Loucy (cell line): ENCODE measurements at regions not wholly inside any gene's neighbourhood (a gene's known extent, or its start where the extent isn't known, plus 50 kb on each side); places are given as distances from the start of the nearest gene placed in this dataset.
"Not testable (repeated sequence)": the region's sequence is repeated elsewhere in the genome, so short reads cannot be mapped to it uniquely, and the experiment has no call there.

Experiments used
- H2AFZ ChIP-seq: fragments of 200-600 bp; sonication (generic); 2 replicates; pipeline ENCODE4 v1.6.0; 2016; ENCODE audit warnings: antibody characterized with exemption, mild to moderate bottlenecking, low read length, moderate library complexity
- H3F3A ChIP-seq: fragments of 200-600 bp; 2 replicates; pipeline ENCODE4 v1.6.0; 2016; ENCODE audit warnings: antibody characterized with exemption, low read depth, mild to moderate bottlenecking
- H3K27me3 ChIP-seq: fragments of 200-600 bp; sonication (generic); 2 replicates; pipeline ENCODE4 v1.6.1; 2014; ENCODE audit warnings: low read length, mild to moderate bottlenecking; ENCODE audit not compliant: insufficient read depth, poor library complexity, severe bottlenecking
- H3K36me3 ChIP-seq: fragments of 200-600 bp; sonication (generic); 2 replicates; pipeline ENCODE4 v1.6.1; 2016; ENCODE audit warnings: low read length; ENCODE audit not compliant: insufficient read depth
- H3K4me1 ChIP-seq: fragments of 200-600 bp; sonication (generic); 2 replicates; pipeline ENCODE4 v1.5.1; 2014; ENCODE audit warnings: low read length, mild to moderate bottlenecking; ENCODE audit not compliant: insufficient read depth, poor library complexity, severe bottlenecking
- H3K4me2 ChIP-seq: fragments of 200-600 bp; sonication (generic); 2 replicates; pipeline ENCODE4 v1.6.0; 2014; ENCODE audit warnings: antibody characterized with exemption, low read length, low read depth, mild to moderate bottlenecking; ENCODE audit not compliant: poor library complexity, severe bottlenecking
- H3K4me3 ChIP-seq: fragments of 200-600 bp; sonication (generic); 2 replicates; pipeline ENCODE4 v1.5.1; 2014; ENCODE audit warnings: low read length, mild to moderate bottlenecking, mixed read lengths; ENCODE audit not compliant: poor library complexity, severe bottlenecking
- H3K79me2 ChIP-seq: fragments of 200-600 bp; sonication (generic); 2 replicates; pipeline ENCODE4 v1.6.1; 2014; ENCODE audit warnings: low read length; ENCODE audit not compliant: insufficient read depth
- H3K9ac ChIP-seq: fragments of 200-600 bp; sonication (generic); 2 replicates; pipeline ENCODE4 v1.6.0; 2014; ENCODE audit warnings: mild to moderate bottlenecking, low read depth, low read length, moderate library complexity; ENCODE audit not compliant: poor library complexity, severe bottlenecking
- H3K9me2 ChIP-seq: fragments of 200-600 bp; sonication (generic); replicated peaks from 2 replicates; pipeline ENCODE4 v1.6.1; 2016; ENCODE audit warnings: low read depth, low read length, mixed read lengths
- H3K9me3 ChIP-seq: fragments of 200-600 bp; sonication (generic); 2 replicates; pipeline ENCODE4 v1.6.1; 2014; ENCODE audit warnings: mild to moderate bottlenecking, antibody characterized with exemption, low read length, low read depth; ENCODE audit not compliant: insufficient read depth
- H4K20me1 ChIP-seq: fragments of 200-600 bp; sonication (generic); 2 replicates; pipeline ENCODE4 v1.6.0; 2014; ENCODE audit warnings: antibody characterized with exemption, low read length, mild to moderate bottlenecking; ENCODE audit not compliant: insufficient read depth, poor library complexity, severe bottlenecking
- EZH2phosphoT487 ChIP-seq: fragments of 200-600 bp; IDR thresholded peaks from 2 replicates; pipeline ENCODE4 v1.6.1; 2018; ENCODE audit warnings: antibody characterized with exemption, mild to moderate bottlenecking, moderate library complexity, borderline replicate concordance
- TF ChIP-seq, protein P1 (sequence below): fragments of 200-600 bp; sonication (generic); conservative IDR thresholded peaks from 2 replicates; pipeline ENCODE4 v1.5.1; 2014; ENCODE audit warnings: mild to moderate bottlenecking, antibody characterized with exemption, low read length

DNA sequence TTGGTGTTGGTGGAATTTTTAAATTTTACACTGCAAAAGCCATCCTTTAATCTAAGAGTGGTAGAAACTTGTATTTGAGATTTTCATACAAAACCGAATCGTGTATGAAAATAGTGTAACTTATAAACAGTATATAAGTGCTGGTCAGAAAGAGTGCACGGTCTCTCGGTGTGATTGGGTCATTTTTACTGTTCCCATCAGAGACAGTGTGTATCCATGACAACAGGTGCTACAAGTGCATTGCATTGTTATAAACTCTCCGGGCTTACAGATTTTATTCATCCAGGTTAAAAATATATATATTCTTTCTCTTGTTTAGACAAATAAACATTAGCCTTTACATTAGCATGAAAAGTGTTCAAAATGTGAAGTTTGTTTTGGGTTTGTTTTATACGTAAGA lies 721.9 kb downstream of the METTL4 start:
- Histone ChIP-seq H3K9me2 (no peaks in the 10 kb centered on the region), H3K4me2 (no peak overlapping the region), H3K9me3 (no peaks in the 10 kb centered on the region), H3K27me3 (no peaks in the 10 kb centered on the region), H3K36me3 (no peaks in the 10 kb centered on the region), H3F3A (no peaks in the 10 kb centered on the region), H3K4me1 (no peaks in the 10 kb centered on the region), H3K79me2 (no peaks in the 10 kb centered on the region), H4K20me1 (no peaks in the 10 kb centered on the region), H2AFZ (no peak overlapping the region), H3K4me3 (no peak overlapping the region), H3K9ac (no peak overlapping the region)
- no peak for TF ChIP-seq EZH2phosphoT487
- TF ChIP-seq, protein P1, sequence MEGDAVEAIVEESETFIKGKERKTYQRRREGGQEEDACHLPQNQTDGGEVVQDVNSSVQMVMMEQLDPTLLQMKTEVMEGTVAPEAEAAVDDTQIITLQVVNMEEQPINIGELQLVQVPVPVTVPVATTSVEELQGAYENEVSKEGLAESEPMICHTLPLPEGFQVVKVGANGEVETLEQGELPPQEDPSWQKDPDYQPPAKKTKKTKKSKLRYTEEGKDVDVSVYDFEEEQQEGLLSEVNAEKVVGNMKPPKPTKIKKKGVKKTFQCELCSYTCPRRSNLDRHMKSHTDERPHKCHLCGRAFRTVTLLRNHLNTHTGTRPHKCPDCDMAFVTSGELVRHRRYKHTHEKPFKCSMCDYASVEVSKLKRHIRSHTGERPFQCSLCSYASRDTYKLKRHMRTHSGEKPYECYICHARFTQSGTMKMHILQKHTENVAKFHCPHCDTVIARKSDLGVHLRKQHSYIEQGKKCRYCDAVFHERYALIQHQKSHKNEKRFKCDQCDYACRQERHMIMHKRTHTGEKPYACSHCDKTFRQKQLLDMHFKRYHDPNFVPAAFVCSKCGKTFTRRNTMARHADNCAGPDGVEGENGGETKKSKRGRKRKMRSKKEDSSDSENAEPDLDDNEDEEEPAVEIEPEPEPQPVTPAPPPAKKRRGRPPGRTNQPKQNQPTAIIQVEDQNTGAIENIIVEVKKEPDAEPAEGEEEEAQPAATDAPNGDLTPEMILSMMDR = no peak

DNA sequence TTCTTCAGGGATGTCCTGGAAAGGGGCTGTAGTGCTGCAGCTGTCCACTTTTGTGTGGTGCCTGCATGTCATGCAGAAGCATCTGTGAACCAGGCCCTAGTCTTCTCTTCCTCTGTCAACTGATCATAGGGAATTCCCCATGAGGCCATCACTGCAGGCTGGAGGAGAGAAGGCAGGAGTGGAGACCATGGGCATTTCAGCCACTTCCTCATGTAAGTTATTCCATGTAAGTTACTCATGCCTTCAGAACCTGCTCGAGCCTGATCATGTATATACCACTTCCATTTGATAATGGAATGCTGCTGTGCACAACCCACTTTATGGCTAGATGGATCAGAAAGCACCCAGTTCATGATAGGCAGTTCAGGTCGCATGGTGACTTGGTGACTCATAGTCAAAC lies 714.0 kb downstream of the METTL4 start:
- not testable (repeated sequence) for H3K79me2 ChIP-seq, H3K4me2 ChIP-seq, H3F3A ChIP-seq, H3K9me2 ChIP-seq, H3K4me1 ChIP-seq, H3K9ac ChIP-seq, H2AFZ ChIP-seq, H3K9me3 ChIP-seq, H3K4me3 ChIP-seq, H3K27me3 ChIP-seq, H4K20me1 ChIP-seq, H3K36me3 ChIP-seq

DNA sequence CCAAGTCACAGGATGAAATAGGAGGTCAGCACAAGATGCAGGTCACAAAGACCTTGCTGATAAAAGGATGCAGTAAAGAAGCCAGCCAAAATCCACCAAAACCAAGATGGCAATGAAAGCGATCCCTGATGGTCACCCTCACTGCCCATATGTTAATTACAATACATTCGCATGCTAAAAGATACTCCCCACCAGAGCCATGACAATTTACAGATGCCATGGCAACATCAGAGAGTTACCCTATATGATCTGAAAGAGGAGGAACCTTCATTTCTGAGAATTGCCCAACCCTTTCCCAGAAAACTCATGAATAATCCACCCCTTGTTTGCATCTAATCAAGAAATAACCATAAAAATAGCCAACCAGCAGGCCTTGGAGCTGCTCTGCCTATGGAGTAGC lies 709.8 kb downstream of the METTL4 start:
- Histone ChIP-seq H3K79me2 (no peaks in the 10 kb centered on the region), H4K20me1 (no peaks in the 10 kb centered on the region), H3K9me2 (no peaks in the 10 kb centered on the region), H3K9ac (no peak overlapping the region), H3K4me1 (no peaks in the 10 kb centered on the region), H3K4me3 (no peak overlapping the region), H3K9me3 (peaks cover 3% of the 10 kb centered on the region; the same call in 1 of the 2 replicates), H3K27me3 (no peaks in the 10 kb centered on the region), H2AFZ (no peak overlapping the region), H3K4me2 (no peak overlapping the region), H3K36me3 (no peaks in the 10 kb centered on the region), H3F3A (no peaks in the 10 kb centered on the region)
- TF ChIP-seq EZH2phosphoT487 = no peak
- TF ChIP-seq, protein P1 = no peak

DNA sequence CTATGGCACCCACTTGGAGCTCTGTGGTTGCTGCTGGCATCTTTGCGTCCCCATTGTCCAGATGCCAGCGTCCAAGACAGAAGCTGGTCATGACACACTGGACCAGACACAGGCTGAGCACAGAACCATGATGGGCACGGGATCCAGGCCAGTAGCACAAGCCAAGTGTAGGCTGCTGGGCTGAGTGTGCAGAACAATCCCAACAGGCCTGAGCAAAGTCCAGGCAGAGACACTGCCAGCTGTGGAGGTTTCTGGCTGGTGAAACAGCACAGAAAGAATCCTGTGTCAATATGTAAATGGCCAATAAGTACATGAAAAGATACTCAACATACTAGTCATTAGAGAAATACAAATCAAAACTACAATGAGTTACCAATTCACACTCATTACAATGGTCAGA lies 705.4 kb downstream of the METTL4 start:
- no peak overlapping the region for H3K4me2 ChIP-seq
- no peaks in the 10 kb centered on the region for H3K4me1 ChIP-seq
- no peaks in the 10 kb centered on the region for H3K79me2 ChIP-seq
- TF ChIP-seq EZH2phosphoT487 = no peak
- TF ChIP-seq, protein P1 = no peak
- peaks cover 3% of the 10 kb centered on the region; the same call in 1 of the 2 replicates for H3K9me3 ChIP-seq
- no peak overlapping the region for H2AFZ ChIP-seq
- no peak overlapping the region for H3K9ac ChIP-seq
- no peaks in the 10 kb centered on the region for H3K27me3 ChIP-seq
- no peaks in the 10 kb centered on the region for H3K36me3 ChIP-seq
- no peak overlapping the region for H3K4me3 ChIP-seq
- H4K20me1 ChIP-seq = no peaks in the 10 kb centered on the region
- H3K9me2 ChIP-seq = no peaks in the 10 kb centered on the region
- H3F3A ChIP-seq = no peaks in the 10 kb centered on the region
